SK-N-SH (cell line): ENCODE measurements at regions not wholly inside any gene's neighbourhood (a gene's known extent, or its start where the extent isn't known, plus 50 kb on each side); places are given as distances from the start of the nearest gene placed in this dataset.

Experiments used
- EZH2phosphoT487 ChIP-seq: fragments of 200-600 bp; sonication (generic); IDR thresholded peaks from 2 replicates; pipeline ENCODE4 v1.6.1; 2017; ENCODE audit warnings: low read depth, mixed run types, mild to moderate bottlenecking, antibody characterized with exemption, moderate library complexity, borderline replicate concordance
- YY1 ChIP-seq: IDR thresholded peaks from 2 replicates; pipeline ENCODE4 v1.4.0; 2012; ENCODE audit warnings: low read depth, mild to moderate bottlenecking

GRCh38 chr17:34765291-34765690 is 185.9 kb downstream of the TMEM132E start:
- TF ChIP-seq EZH2phosphoT487 (no peak), YY1 (no peak)
